HEK293T (cell line): ENCODE measurements at regions not wholly inside any gene's neighbourhood (a gene's known extent, or its start where the extent isn't known, plus 50 kb on each side); places are given as distances from the start of the nearest gene placed in this dataset.

Experiments
- ARNT ChIP-seq: fragments of 450-650 bp; IDR thresholded peaks from 2 replicates; pipeline ENCODE4 v1.6.1; 2017; ENCODE audit warnings: mild to moderate bottlenecking
- BHLHE40 ChIP-seq: fragments of 450-650 bp; IDR thresholded peaks from 2 replicates; pipeline ENCODE4 v1.6.1; 2016; ENCODE audit warnings: mild to moderate bottlenecking, moderate library complexity, borderline replicate concordance
- CTBP1 ChIP-seq: fragments of 450-650 bp; IDR thresholded peaks from 2 replicates; pipeline ENCODE4 v1.6.1; 2016; ENCODE audit warnings: borderline replicate concordance
- FOXA1 ChIP-seq: fragments of 450-650 bp; IDR thresholded peaks from 2 replicates; pipeline ENCODE4 v1.6.1; 2016; ENCODE audit warnings: mild to moderate bottlenecking
- FOXK2 ChIP-seq: fragments of 450-650 bp; IDR thresholded peaks from 2 replicates; pipeline ENCODE4 v1.6.1; 2016; ENCODE audit warnings: mild to moderate bottlenecking
- L3MBTL2 ChIP-seq: fragments of 450-650 bp; conservative IDR thresholded peaks from 2 replicates; pipeline ENCODE4 v1.6.1; 2016; ENCODE audit warnings: mild to moderate bottlenecking
- SUZ12 ChIP-seq: fragments of 450-650 bp; IDR thresholded peaks from 2 replicates; pipeline ENCODE4 v1.6.1; 2016; ENCODE audit warnings: mild to moderate bottlenecking
- TARDBP ChIP-seq: fragments of 450-650 bp; IDR thresholded peaks from 2 replicates; pipeline ENCODE4 v1.6.1; 2016
- ZNF384 ChIP-seq: fragments of 450-650 bp; IDR thresholded peaks from 2 replicates; pipeline ENCODE4 v1.6.1; 2016
- TF ChIP-seq, protein P1 (sequence below): fragments of 450-650 bp; IDR thresholded peaks from 2 replicates; pipeline ENCODE4 v1.6.1; 2016

DNA sequence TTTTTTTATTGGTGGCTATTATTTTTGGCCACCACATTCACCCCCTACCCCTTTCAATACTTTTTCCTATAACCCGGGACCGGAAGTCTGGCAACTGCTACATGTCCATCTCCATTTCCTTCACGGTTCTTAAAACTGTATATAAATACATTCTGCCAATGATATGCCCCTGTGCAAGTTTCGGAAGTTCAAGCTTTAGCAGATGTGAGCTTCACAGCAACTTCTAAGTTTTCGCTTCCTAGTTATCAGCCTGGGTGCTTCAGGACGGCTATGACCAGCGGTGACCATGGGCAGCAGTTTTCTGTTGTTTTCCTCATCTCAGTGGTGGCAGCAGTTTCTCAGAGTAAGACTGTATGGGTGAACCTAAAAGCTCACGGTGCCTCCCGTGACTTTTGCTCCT is 153.5 kb upstream of the NFE2L3 start:
- TF ChIP-seq BHLHE40 (no peak), FOXA1 (no peak), ARNT (no peak), ZNF384 (no peak), SUZ12 (no peak), CTBP1 (no peak), FOXK2 (no peak), L3MBTL2 (no peak), TARDBP (no peak)
- TF ChIP-seq, protein P1, sequence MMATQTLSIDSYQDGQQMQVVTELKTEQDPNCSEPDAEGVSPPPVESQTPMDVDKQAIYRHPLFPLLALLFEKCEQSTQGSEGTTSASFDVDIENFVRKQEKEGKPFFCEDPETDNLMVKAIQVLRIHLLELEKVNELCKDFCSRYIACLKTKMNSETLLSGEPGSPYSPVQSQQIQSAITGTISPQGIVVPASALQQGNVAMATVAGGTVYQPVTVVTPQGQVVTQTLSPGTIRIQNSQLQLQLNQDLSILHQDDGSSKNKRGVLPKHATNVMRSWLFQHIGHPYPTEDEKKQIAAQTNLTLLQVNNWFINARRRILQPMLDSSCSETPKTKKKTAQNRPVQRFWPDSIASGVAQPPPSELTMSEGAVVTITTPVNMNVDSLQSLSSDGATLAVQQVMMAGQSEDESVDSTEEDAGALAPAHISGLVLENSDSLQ = no peak
